ENCODE measurements at regions not wholly inside any gene's neighbourhood (a gene's known extent, or its start where the extent isn't known, plus 50 kb on each side); places are given as distances from the start of the nearest gene placed in this dataset.

- Histone ChIP-seq H3K27me3 (ENCODE audit: control insufficient read depth, insufficient read depth, low read length) (no peaks in the 10 kb centered on the region), H3K9me3 (ENCODE audit: control insufficient read depth, insufficient read depth, low read length) (no peaks in the 10 kb centered on the region), H3K36me3 (ENCODE audit: control insufficient read depth, insufficient read depth, low read length) (no peaks in the 10 kb centered on the region), H3K27ac (ENCODE audit: low read length) (no peak overlapping the region), H3K4me3 (ENCODE audit: low read length) (no peak overlapping the region), H3K4me1 (ENCODE audit: control insufficient read depth, insufficient read depth, low read length) (no peaks in the 10 kb centered on the region)
- WGBS (ENCODE audit: insufficient coverage) = 94% methylated on average over 4 of the region's 4 CpGs
- Mint-ChIP-seq H3K36me3 (no peaks in the 10 kb centered on the region), H3K9me3 (no peaks in the 10 kb centered on the region), H3K4me3 (no peak overlapping the region), H3K27ac (no peak overlapping the region), H3K4me1 (peaks cover 0 to 4% of the 10 kb centered on the region in 2 donors), H3K27me3 (ENCODE audit: low read depth in 2 of 2) (peaks cover 0 to 8% of the 10 kb centered on the region in 2 donors)
- intact Hi-C loops (cut with micrococcal nuclease) = no loop called here
- TF ChIP-seq, protein P1, sequence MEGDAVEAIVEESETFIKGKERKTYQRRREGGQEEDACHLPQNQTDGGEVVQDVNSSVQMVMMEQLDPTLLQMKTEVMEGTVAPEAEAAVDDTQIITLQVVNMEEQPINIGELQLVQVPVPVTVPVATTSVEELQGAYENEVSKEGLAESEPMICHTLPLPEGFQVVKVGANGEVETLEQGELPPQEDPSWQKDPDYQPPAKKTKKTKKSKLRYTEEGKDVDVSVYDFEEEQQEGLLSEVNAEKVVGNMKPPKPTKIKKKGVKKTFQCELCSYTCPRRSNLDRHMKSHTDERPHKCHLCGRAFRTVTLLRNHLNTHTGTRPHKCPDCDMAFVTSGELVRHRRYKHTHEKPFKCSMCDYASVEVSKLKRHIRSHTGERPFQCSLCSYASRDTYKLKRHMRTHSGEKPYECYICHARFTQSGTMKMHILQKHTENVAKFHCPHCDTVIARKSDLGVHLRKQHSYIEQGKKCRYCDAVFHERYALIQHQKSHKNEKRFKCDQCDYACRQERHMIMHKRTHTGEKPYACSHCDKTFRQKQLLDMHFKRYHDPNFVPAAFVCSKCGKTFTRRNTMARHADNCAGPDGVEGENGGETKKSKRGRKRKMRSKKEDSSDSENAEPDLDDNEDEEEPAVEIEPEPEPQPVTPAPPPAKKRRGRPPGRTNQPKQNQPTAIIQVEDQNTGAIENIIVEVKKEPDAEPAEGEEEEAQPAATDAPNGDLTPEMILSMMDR (IDR thresholded peaks at IDR 0.05) = no peak
- no peak for DNase-seq
- ATAC-seq = no peak
Measured at GRCh38 chr14:101507836-101508150, 53.5 kb upstream of the DIO3 start.

- no peaks in the 10 kb centered on the region for H3K27me3 ChIP-seq (ENCODE audit: control insufficient read depth, insufficient read depth, low read length)
- intact Hi-C loops (cut with micrococcal nuclease) = no loop called here
- ATAC-seq (no peak), DNase-seq (no peak)
- H3K9me3 Mint-ChIP-seq = no peaks in the 10 kb centered on the region
- H3K27ac ChIP-seq (ENCODE audit: low read length) = no peak overlapping the region
- H3K4me3 Mint-ChIP-seq = no peak overlapping the region
- H3K36me3 ChIP-seq (ENCODE audit: control insufficient read depth, insufficient read depth, low read length) = no peaks in the 10 kb centered on the region
- H3K27me3 Mint-ChIP-seq (ENCODE audit: low read depth in 2 of 2) = peaks cover 0 to 8% of the 10 kb centered on the region in 2 donors
- TF ChIP-seq, protein P1 (IDR thresholded peaks at IDR 0.05) = no peak
- H3K4me1 Mint-ChIP-seq = peaks cover 0 to 4% of the 10 kb centered on the region in 2 donors
- H3K9me3 ChIP-seq (ENCODE audit: control insufficient read depth, insufficient read depth, low read length) = no peaks in the 10 kb centered on the region
- H3K4me1 ChIP-seq (ENCODE audit: control insufficient read depth, insufficient read depth, low read length) = no peaks in the 10 kb centered on the region
- WGBS (ENCODE audit: insufficient coverage) = 89% methylated on average over 11 of the region's 12 CpGs
- no peak overlapping the region for H3K4me3 ChIP-seq (ENCODE audit: low read length)
- H3K36me3 Mint-ChIP-seq = no peaks in the 10 kb centered on the region
- H3K27ac Mint-ChIP-seq = no peak overlapping the region
Measured at GRCh38 chr14:101508196-101508947, 52.9 kb upstream of the DIO3 start.

GRCh38 chr14:101508948-101509729 is 52.2 kb upstream of the DIO3 start:
- H3K4me3 Mint-ChIP-seq = no peak overlapping the region
- TF ChIP-seq, protein P1 (IDR thresholded peaks at IDR 0.05) = no peak
- H3K4me1 Mint-ChIP-seq = peaks cover 0 to under 1% of the 10 kb centered on the region in 2 donors
- no peaks in the 10 kb centered on the region for H3K9me3 ChIP-seq (ENCODE audit: control insufficient read depth, insufficient read depth, low read length)
- intact Hi-C loops (cut with micrococcal nuclease) = no loop called here
- ATAC-seq (no peak), DNase-seq (no peak)
- H3K27me3 Mint-ChIP-seq (ENCODE audit: low read depth in 2 of 2) = peaks cover 0 to 5% of the 10 kb centered on the region in 2 donors
- H3K27ac Mint-ChIP-seq = no peak overlapping the region
- H3K27me3 ChIP-seq (ENCODE audit: control insufficient read depth, insufficient read depth, low read length) = no peaks in the 10 kb centered on the region
- no peak overlapping the region for H3K27ac ChIP-seq (ENCODE audit: low read length)
- H3K36me3 Mint-ChIP-seq = no peaks in the 10 kb centered on the region
- no peak overlapping the region for H3K4me3 ChIP-seq (ENCODE audit: low read length)
- H3K36me3 ChIP-seq (ENCODE audit: control insufficient read depth, insufficient read depth, low read length) = no peaks in the 10 kb centered on the region
- no peaks in the 10 kb centered on the region for H3K9me3 Mint-ChIP-seq
- 92% methylated on average over 18 of the region's 18 CpGs for WGBS (ENCODE audit: insufficient coverage)
- no peaks in the 10 kb centered on the region for H3K4me1 ChIP-seq (ENCODE audit: control insufficient read depth, insufficient read depth, low read length)
